Ascending aorta (tissue), 2 donors: ENCODE measurements at regions not wholly inside any gene's neighbourhood (a gene's known extent, or its start where the extent isn't known, plus 50 kb on each side); places are given as distances from the start of the nearest gene placed in this dataset.

ENCODE experiments used
- DNase-seq, 2 donors: peaks; one replicate each; pipeline ENCODE4 v3.0.0-alpha.2; 2019; ENCODE audit warnings: low spot score in 2 of 2
- H3K27ac ChIP-seq, 2 donors: fragments of 200-600 bp; sonication (generic); one replicate each; pipeline ENCODE4 v1.5.1; 2016 to 2017; ENCODE audit warnings: mild to moderate bottlenecking in 1 of 2
- H3K27me3 ChIP-seq: fragments of 200-600 bp; sonication (generic); one replicate; pipeline ENCODE4 v1.5.1; 2017
- H3K36me3 ChIP-seq, 2 donors: fragments of 200-600 bp; sonication (generic); one replicate each; pipeline ENCODE4 v1.5.1; 2016
- H3K4me1 ChIP-seq, 2 donors: fragments of 200-600 bp; sonication (generic); one replicate each; pipeline ENCODE4 v1.5.1; 2016 to 2017; ENCODE audit warnings: mild to moderate bottlenecking in 1 of 2
- H3K4me3 ChIP-seq, 2 donors: fragments of 200-600 bp; sonication (generic); one replicate each; pipeline ENCODE4 v1.5.1; 2016 to 2017; ENCODE audit warnings: mild to moderate bottlenecking in 1 of 2
- H3K9me3 ChIP-seq, 2 donors: fragments of 200-600 bp; sonication (generic); one replicate each; pipeline ENCODE4 v1.5.1; 2016
- intact Hi-C: fragments of 100-400 bp; cut with DNase I; formaldehyde crosslinking; loops from one replicate; pipeline ENCODE4 v1.15.1; 2023
- TF ChIP-seq, protein P1 (sequence below), 3 experiments: fragments of 200-600 bp in 2 of 3; fragments of 450-650 bp in 1 of 3; sonication (generic) in 2 of 3; IDR thresholded peaks; one replicate each; pipeline ENCODE4 v1.5.1; 2016 to 2019; ENCODE audit warnings: antibody characterized with exemption in 3 of 3, mild to moderate bottlenecking in 1 of 3, moderate library complexity in 1 of 3

DNA sequence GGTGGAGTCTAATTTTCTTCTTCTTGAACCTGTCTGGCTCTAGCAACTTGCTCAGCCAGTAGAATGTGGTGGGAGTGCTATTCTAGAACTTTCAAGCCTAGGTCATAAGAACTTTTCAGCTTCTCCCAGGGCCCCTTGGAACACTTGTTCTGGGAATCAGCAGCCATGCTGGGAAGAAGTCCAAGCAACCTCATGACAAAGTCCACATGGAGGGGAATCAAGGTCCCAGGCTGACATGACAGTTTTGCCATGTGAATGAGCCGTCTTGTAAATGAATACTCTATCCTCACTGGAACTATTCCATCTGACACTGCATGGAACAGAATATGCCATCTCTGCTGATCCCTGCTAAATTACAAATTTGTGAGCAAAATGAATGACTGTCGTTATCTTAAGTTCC is 214.2 kb upstream of the TBX3 start:
- Histone ChIP-seq H3K9me3 (no peaks in the 10 kb centered on the region), H3K4me3 (no peak overlapping the region), H3K27ac (no peak overlapping the region), H3K4me1 (no peaks in the 10 kb centered on the region), H3K27me3 (no peaks in the 10 kb centered on the region), H3K36me3 (no peaks in the 10 kb centered on the region)
- intact Hi-C loops: no loop called here
- no peak for DNase-seq
- TF ChIP-seq, protein P1, sequence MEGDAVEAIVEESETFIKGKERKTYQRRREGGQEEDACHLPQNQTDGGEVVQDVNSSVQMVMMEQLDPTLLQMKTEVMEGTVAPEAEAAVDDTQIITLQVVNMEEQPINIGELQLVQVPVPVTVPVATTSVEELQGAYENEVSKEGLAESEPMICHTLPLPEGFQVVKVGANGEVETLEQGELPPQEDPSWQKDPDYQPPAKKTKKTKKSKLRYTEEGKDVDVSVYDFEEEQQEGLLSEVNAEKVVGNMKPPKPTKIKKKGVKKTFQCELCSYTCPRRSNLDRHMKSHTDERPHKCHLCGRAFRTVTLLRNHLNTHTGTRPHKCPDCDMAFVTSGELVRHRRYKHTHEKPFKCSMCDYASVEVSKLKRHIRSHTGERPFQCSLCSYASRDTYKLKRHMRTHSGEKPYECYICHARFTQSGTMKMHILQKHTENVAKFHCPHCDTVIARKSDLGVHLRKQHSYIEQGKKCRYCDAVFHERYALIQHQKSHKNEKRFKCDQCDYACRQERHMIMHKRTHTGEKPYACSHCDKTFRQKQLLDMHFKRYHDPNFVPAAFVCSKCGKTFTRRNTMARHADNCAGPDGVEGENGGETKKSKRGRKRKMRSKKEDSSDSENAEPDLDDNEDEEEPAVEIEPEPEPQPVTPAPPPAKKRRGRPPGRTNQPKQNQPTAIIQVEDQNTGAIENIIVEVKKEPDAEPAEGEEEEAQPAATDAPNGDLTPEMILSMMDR (IDR thresholded peaks at IDR 0.05): no peak

- Histone ChIP-seq H3K27ac (no peak overlapping the region), H3K4me1 (no peaks in the 10 kb centered on the region), H3K4me3 (no peak overlapping the region), H3K9me3 (no peaks in the 10 kb centered on the region), H3K27me3 (no peaks in the 10 kb centered on the region), H3K36me3 (no peaks in the 10 kb centered on the region)
- no peak for DNase-seq
- TF ChIP-seq, protein P1 (IDR thresholded peaks at IDR 0.05): no peak
- intact Hi-C loops: no loop called here
Measured at GRCh38 chr12:114895827-114896226, 211.9 kb upstream of the TBX3 start.

- no peaks in the 10 kb centered on the region for H3K9me3 ChIP-seq
- intact Hi-C loops: no loop called here
- H3K27me3 ChIP-seq: no peaks in the 10 kb centered on the region
- no peaks in the 10 kb centered on the region for H3K4me1 ChIP-seq
- TF ChIP-seq, protein P1 (IDR thresholded peaks at IDR 0.05): no peak
- H3K27ac ChIP-seq: no peak overlapping the region
- H3K36me3 ChIP-seq: no peaks in the 10 kb centered on the region
- no peak for DNase-seq
- H3K4me3 ChIP-seq: no peak overlapping the region
Measured at GRCh38 chr12:114895081-114895480, 211.1 kb upstream of the TBX3 start.

DNA sequence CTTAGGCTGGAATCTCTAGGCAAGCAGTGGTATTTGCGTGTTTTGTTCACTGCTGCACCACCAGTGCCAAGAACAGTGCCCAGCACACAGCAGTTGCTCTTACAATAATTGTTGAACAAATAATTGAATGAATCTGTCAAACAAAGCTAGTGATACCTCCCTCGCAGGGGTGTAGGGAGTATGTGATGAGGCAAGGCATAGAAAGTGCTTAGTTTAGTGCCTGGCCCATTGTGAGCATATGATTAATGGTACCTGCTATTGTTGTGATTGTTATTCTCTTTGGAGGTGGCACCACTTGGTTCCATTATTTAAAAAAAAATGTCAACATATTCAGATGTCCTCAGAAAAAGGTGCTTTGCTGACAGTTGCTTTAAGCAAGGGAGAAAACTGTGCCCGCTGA is 210.1 kb upstream of the TBX3 start:
- intact Hi-C loops: no loop called here
- H3K4me3 ChIP-seq: no peak overlapping the region
- TF ChIP-seq, protein P1 (IDR thresholded peaks at IDR 0.05): no peak
- no peaks in the 10 kb centered on the region for H3K27me3 ChIP-seq
- DNase-seq: no peak
- no peaks in the 10 kb centered on the region for H3K36me3 ChIP-seq
- H3K4me1 ChIP-seq: no peaks in the 10 kb centered on the region
- no peaks in the 10 kb centered on the region for H3K9me3 ChIP-seq
- H3K27ac ChIP-seq: no peak overlapping the region

- intact Hi-C loops: no loop called here
- Histone ChIP-seq H3K4me3 (no peak overlapping the region), H3K36me3 (no peaks in the 10 kb centered on the region), H3K27me3 (no peaks in the 10 kb centered on the region), H3K27ac (no peak overlapping the region), H3K4me1 (no peaks in the 10 kb centered on the region), H3K9me3 (no peaks in the 10 kb centered on the region)
- no peak for DNase-seq
- TF ChIP-seq, protein P1 (IDR thresholded peaks at IDR 0.05): no peak
Measured at GRCh38 chr12:114888928-114889584, 205.1 kb upstream of the TBX3 start.

DNA sequence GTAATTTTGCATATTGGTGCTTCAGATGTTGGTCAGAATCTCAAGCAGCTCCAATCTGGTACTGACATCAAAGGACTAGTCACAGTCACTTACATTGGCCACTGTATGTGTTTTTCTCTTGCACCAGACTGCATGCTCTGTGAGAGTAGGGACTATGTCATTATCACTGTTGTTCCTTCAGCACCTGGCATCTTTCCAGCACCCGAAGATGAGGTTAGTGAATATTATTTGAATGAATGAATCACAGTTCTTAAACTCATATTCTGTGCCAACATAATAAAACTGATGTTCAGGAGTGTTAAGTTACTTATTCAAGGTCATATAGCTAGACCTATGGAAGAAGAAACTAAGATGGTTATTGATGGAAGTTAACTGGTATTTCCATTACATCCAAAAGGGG is 204.5 kb upstream of the TBX3 start:
- no peaks in the 10 kb centered on the region for H3K9me3 ChIP-seq
- H3K4me3 ChIP-seq: no peak overlapping the region
- H3K27ac ChIP-seq: no peak overlapping the region
- no peaks in the 10 kb centered on the region for H3K27me3 ChIP-seq
- TF ChIP-seq, protein P1 (IDR thresholded peaks at IDR 0.05): no peak
- H3K4me1 ChIP-seq: no peaks in the 10 kb centered on the region
- DNase-seq: no peak
- intact Hi-C loops: no loop called here
- H3K36me3 ChIP-seq: no peaks in the 10 kb centered on the region
